ENCODE measurements at regions not wholly inside any gene's neighbourhood (a gene's known extent, or its start where the extent isn't known, plus 50 kb on each side); places are given as distances from the start of the nearest gene placed in this dataset.
"Not testable (repeated sequence)": the region's sequence is repeated elsewhere in the genome, so short reads cannot be mapped to it uniquely, and the experiment has no call there.

- DNase-seq (ENCODE audit: extremely low read depth, low read depth) = no peak
- TF ChIP-seq CTCF (IDR thresholded peaks at IDR 0.05; ENCODE audit: low read depth, low read length) = no peak
Measured at GRCh38 chr21:20215959-20216358, 782.2 kb upstream of the NCAM2 start.

GRCh38 chr21:20220586-20220985 lies 777.6 kb upstream of the NCAM2 start:
- no peak for TF ChIP-seq CTCF (IDR thresholded peaks at IDR 0.05; ENCODE audit: low read depth, low read length)
- no peak for DNase-seq (ENCODE audit: extremely low read depth, low read depth)

- not testable (repeated sequence) for DNase-seq (ENCODE audit: extremely low read depth, low read depth)
Measured at GRCh38 chr21:20221981-20222380, 776.2 kb upstream of the NCAM2 start.

GRCh38 chr21:20236649-20237048 lies 761.6 kb upstream of the NCAM2 start:
- not testable (repeated sequence) for DNase-seq (ENCODE audit: extremely low read depth, low read depth)

GRCh38 chr21:20249401-20249800 lies 748.8 kb upstream of the NCAM2 start:
- no peak for TF ChIP-seq CTCF (IDR thresholded peaks at IDR 0.05; ENCODE audit: low read depth, low read length)
- no peak for DNase-seq (ENCODE audit: extremely low read depth, low read depth)

- DNase-seq (ENCODE audit: extremely low read depth, low read depth) = no peak
- TF ChIP-seq CTCF (IDR thresholded peaks at IDR 0.05; ENCODE audit: low read depth, low read length) = no peak
Measured at GRCh38 chr21:20250337-20250736, 747.9 kb upstream of the NCAM2 start.

- no peak for DNase-seq (ENCODE audit: extremely low read depth, low read depth)
- TF ChIP-seq CTCF (IDR thresholded peaks at IDR 0.05; ENCODE audit: low read depth, low read length) = no peak
Measured at GRCh38 chr21:20253261-20253660, 744.9 kb upstream of the NCAM2 start.

- DNase-seq (ENCODE audit: extremely low read depth, low read depth) = no peak
- no peak for TF ChIP-seq CTCF (IDR thresholded peaks at IDR 0.05; ENCODE audit: low read depth, low read length)
Measured at GRCh38 chr21:20254964-20255363, 743.2 kb upstream of the NCAM2 start.
